ENCODE measurements at regions not wholly inside any gene's neighbourhood (a gene's known extent, or its start where the extent isn't known, plus 50 kb on each side); places are given as distances from the start of the nearest gene placed in this dataset.

DNA sequence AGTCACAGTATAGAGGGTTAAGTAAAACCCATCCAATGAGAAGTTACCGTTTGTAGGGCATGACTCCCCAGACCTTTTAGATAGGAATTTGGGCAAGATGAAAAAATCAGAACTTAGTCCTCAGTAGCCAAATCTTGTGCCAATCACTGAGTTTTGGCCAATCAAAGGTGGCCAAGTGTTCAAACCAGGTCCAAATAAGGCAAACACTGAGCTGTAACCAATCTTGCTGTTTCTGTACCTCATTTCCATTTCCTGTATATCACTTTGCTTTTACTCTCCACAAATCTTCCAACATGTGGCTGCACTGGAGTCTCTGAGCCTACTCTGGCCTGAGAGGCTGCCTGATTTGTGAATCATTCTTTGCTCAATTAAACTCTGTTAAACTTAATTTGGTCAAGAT is 81.8 kb upstream of the GPR6 start:
- WGBS (ENCODE audit: insufficient coverage), result 93% methylated on average over 1 of the region's 1 CpG
- no peak overlapping the region for H3K27ac Mint-ChIP-seq
- Histone ChIP-seq H3K4me1 (ENCODE audit: control insufficient read depth, insufficient read depth, low read length) (peaks cover 15% of the 10 kb centered on the region), H3K27me3 (ENCODE audit: control insufficient read depth, insufficient read depth, low read length) (no peaks in the 10 kb centered on the region), H3K4me3 (ENCODE audit: low read length) (no peak overlapping the region), H3K27ac (ENCODE audit: low read length) (no peak overlapping the region), H3K36me3 (ENCODE audit: control insufficient read depth, insufficient read depth, low read length) (no peaks in the 10 kb centered on the region), H3K9me3 (ENCODE audit: control insufficient read depth, insufficient read depth, low read length) (peaks cover 4% of the 10 kb centered on the region)
- DNase-seq (no peak), ATAC-seq (no peak)
- H3K4me1 Mint-ChIP-seq, result peaks cover 0 to 8% of the 10 kb centered on the region in 2 donors
- no peaks in the 10 kb centered on the region for H3K9me3 Mint-ChIP-seq
- TF ChIP-seq, protein P1, sequence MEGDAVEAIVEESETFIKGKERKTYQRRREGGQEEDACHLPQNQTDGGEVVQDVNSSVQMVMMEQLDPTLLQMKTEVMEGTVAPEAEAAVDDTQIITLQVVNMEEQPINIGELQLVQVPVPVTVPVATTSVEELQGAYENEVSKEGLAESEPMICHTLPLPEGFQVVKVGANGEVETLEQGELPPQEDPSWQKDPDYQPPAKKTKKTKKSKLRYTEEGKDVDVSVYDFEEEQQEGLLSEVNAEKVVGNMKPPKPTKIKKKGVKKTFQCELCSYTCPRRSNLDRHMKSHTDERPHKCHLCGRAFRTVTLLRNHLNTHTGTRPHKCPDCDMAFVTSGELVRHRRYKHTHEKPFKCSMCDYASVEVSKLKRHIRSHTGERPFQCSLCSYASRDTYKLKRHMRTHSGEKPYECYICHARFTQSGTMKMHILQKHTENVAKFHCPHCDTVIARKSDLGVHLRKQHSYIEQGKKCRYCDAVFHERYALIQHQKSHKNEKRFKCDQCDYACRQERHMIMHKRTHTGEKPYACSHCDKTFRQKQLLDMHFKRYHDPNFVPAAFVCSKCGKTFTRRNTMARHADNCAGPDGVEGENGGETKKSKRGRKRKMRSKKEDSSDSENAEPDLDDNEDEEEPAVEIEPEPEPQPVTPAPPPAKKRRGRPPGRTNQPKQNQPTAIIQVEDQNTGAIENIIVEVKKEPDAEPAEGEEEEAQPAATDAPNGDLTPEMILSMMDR (IDR thresholded peaks at IDR 0.05), result no peak
- intact Hi-C loops (cut with micrococcal nuclease), result no loop called here
- no peaks in the 10 kb centered on the region for H3K36me3 Mint-ChIP-seq
- H3K27me3 Mint-ChIP-seq (ENCODE audit: low read depth in 2 of 2), result peaks cover 13 to 16% of the 10 kb centered on the region in 2 donors
- no peak overlapping the region for H3K4me3 Mint-ChIP-seq

DNA sequence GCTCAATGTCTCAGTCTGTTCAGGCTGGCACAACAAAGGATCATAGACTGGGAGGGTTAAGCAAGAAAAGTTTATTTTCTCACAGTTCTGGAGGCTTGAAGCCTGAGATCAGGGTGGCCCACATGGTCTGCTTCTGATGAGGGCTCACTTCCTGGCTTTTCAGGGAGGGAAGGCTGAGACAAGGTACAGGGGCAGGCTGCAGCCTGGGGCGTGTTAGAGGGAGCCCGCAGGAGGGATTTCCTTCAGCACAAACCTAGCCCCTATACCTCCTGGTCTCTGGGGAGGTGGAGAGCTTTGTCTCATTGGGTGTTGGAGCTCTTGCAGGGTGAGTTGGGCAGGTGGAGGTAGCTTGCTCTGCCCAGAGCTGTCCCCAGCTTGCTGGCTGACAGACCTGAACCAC is 81.1 kb upstream of the GPR6 start:
- WGBS (ENCODE audit: insufficient coverage), result no CpG with 5 or more reads among the region's 2 CpGs
- TF ChIP-seq, protein P1 (IDR thresholded peaks at IDR 0.05), result no peak
- Mint-ChIP-seq H3K27ac (no peak overlapping the region), H3K9me3 (no peaks in the 10 kb centered on the region), H3K36me3 (no peaks in the 10 kb centered on the region), H3K4me1 (peaks cover 0 to 8% of the 10 kb centered on the region in 2 donors), H3K27me3 (ENCODE audit: low read depth in 2 of 2) (peaks cover 18 to 19% of the 10 kb centered on the region in 2 donors), H3K4me3 (no peak overlapping the region)
- Histone ChIP-seq H3K4me1 (ENCODE audit: control insufficient read depth, insufficient read depth, low read length) (peaks cover 15% of the 10 kb centered on the region), H3K27ac (ENCODE audit: low read length) (no peak overlapping the region), H3K27me3 (ENCODE audit: control insufficient read depth, insufficient read depth, low read length) (no peaks in the 10 kb centered on the region), H3K9me3 (ENCODE audit: control insufficient read depth, insufficient read depth, low read length) (peaks cover 4% of the 10 kb centered on the region), H3K36me3 (ENCODE audit: control insufficient read depth, insufficient read depth, low read length) (no peaks in the 10 kb centered on the region), H3K4me3 (ENCODE audit: low read length) (no peak overlapping the region)
- intact Hi-C loops (cut with micrococcal nuclease), result no loop called here
- ATAC-seq (no peak), DNase-seq (no peak)

DNA sequence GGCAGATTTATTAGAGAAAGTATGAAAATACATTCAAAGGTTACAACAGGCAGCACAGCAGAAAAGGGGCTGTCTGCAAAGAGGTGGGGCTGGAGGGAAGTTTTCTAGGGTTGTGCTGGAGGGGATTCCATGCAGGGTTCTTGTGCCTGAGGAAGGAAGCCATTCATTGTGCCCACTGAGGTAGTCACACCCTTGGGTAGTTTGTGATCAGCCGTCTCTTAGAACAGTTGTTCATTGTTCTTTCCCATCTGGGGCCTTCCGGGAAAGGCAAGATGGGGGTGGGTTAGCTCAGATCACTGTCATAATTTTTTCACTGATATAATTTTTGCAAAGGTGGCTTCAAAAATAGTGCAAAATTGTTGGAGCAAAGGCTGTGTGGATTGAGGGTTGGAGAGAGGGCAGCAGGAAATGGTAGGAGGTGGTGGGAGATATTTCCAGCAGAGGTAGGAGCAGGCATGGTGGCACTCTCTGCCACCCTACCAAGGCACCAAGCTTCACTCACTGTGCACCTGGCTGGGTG is 80.5 kb upstream of the GPR6 start:
- peaks cover 15% of the 10 kb centered on the region for H3K4me1 ChIP-seq (ENCODE audit: control insufficient read depth, insufficient read depth, low read length)

More for the DNA sequence above, 80.5 kb upstream of the GPR6 start:
- no peak overlapping the region for H3K4me3 Mint-ChIP-seq
- Histone ChIP-seq H3K9me3 (ENCODE audit: control insufficient read depth, insufficient read depth, low read length) (peaks cover 4% of the 10 kb centered on the region), H3K4me3 (ENCODE audit: low read length) (no peak overlapping the region), H3K27ac (ENCODE audit: low read length) (no peak overlapping the region), H3K36me3 (ENCODE audit: control insufficient read depth, insufficient read depth, low read length) (no peaks in the 10 kb centered on the region), H3K27me3 (ENCODE audit: control insufficient read depth, insufficient read depth, low read length) (no peaks in the 10 kb centered on the region)
- intact Hi-C loops (cut with micrococcal nuclease), result no loop called here
- WGBS (ENCODE audit: insufficient coverage), result 100% methylated on average over 2 of the region's 2 CpGs
- no peaks in the 10 kb centered on the region for H3K36me3 Mint-ChIP-seq
- no peak for DNase-seq
- peaks cover 13 to 19% of the 10 kb centered on the region in 2 donors for H3K27me3 Mint-ChIP-seq (ENCODE audit: low read depth in 2 of 2)
- no peak overlapping the region for H3K27ac Mint-ChIP-seq
- H3K9me3 Mint-ChIP-seq, result no peaks in the 10 kb centered on the region
- peaks cover 0 to 8% of the 10 kb centered on the region in 2 donors for H3K4me1 Mint-ChIP-seq
- TF ChIP-seq, protein P1 (IDR thresholded peaks at IDR 0.05), result no peak
- ATAC-seq, result no peak

All from natural killer cell (primary cell).